AG09319 (cell line): ENCODE measurements at regions not wholly inside any gene's neighbourhood (a gene's known extent, or its start where the extent isn't known, plus 50 kb on each side); places are given as distances from the start of the nearest gene placed in this dataset.
"Not testable (repeated sequence)": the region's sequence is repeated elsewhere in the genome, so short reads cannot be mapped to it uniquely, and the experiment has no call there.

Experiments
- DNase-seq: peaks from one replicate; pipeline ENCODE4 v3.0.0-alpha.2; 2010; ENCODE audit warnings: low read depth; ENCODE audit errors: extremely low read depth
- CTCF ChIP-seq: IDR thresholded peaks from 2 replicates; pipeline ENCODE4 v1.5.1; 2011; ENCODE audit warnings: low read depth, mild to moderate bottlenecking, inconsistent platforms, low read length, moderate library complexity

- TF ChIP-seq CTCF: no peak
Measured at GRCh38 chr3:59366218-59366617, 316.4 kb upstream of the CFAP20DC start.

GRCh38 chr3:59364496-59364895, 314.7 kb upstream of the CFAP20DC start:
- no peak for TF ChIP-seq CTCF
- no peak for DNase-seq

More at GRCh38 chr3:59366218-59366617, 316.4 kb upstream of the CFAP20DC start:
- no peak for DNase-seq

- not testable (repeated sequence) for DNase-seq
Measured at GRCh38 chr3:59360312-59360711, 310.5 kb upstream of the CFAP20DC start.

- DNase-seq: no peak
- TF ChIP-seq CTCF: no peak
Measured at GRCh38 chr3:59341459-59341858, 291.6 kb upstream of the CFAP20DC start.

- DNase-seq: no peak
- TF ChIP-seq CTCF: no peak
Measured at GRCh38 chr3:59339818-59340217, 290.0 kb upstream of the CFAP20DC start.

- DNase-seq: no peak
- no peak for TF ChIP-seq CTCF
Measured at GRCh38 chr3:59338934-59339333, 289.1 kb upstream of the CFAP20DC start.

GRCh38 chr3:59335338-59335737, 285.5 kb upstream of the CFAP20DC start:
- DNase-seq: no peak
- no peak for TF ChIP-seq CTCF

- TF ChIP-seq CTCF: no peak
- peak; percentile 14 for DNase-seq
Measured at GRCh38 chr3:59334585-59334984, 284.8 kb upstream of the CFAP20DC start.
